NOMO-1 treated with dmso at 0.1 percent for 144 hours (cell line): ENCODE measurements at regions not wholly inside any gene's neighbourhood (a gene's known extent, or its start where the extent isn't known, plus 50 kb on each side); places are given as distances from the start of the nearest gene placed in this dataset.

ENCODE experiments used
- DNase-seq: peaks from one replicate; lab custom pipeline; 2025; ENCODE audit not compliant: unreplicated experiment; lab: John Stamatoyannopoulos, UW

DNA sequence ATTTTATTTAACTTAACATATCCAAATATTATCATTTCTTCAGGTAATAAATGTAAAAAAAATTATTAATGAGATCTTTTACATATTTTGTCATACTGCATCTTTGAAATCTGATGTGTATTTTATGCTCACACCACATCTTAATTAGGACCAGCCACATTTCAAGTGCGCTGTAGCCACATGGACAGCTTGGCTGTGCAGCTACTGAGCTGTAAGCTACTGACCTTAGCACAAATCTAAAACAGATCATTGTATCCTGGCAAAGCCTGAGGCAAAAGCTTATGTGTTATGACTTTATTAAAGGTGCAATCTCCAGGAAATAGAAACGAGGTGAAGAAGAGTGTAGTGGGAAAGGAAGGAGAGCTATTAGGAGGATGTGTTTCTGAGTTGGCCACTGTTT lies 126.7 kb upstream of the UBE2E2 start:
- DNase-seq: no peak

DNA sequence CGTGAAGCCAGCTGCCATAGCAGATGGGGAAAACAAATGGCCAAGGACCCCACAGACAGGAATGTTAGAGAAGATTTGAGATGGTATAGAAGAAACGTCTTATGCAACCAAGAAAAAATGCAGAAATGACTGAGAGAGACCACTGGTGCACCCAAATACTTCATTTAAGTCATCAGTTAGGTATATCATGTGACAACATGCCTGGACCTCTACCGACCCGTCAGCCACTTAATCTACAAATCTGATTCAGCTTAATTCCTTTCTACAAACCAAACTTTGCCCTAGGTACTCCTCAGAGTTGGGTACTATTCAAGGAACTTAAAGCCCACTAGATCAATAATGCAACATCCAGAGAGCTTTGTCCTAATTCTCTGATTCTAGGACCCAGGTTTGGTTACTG lies 126.0 kb upstream of the UBE2E2 start:
- no peak for DNase-seq

DNA sequence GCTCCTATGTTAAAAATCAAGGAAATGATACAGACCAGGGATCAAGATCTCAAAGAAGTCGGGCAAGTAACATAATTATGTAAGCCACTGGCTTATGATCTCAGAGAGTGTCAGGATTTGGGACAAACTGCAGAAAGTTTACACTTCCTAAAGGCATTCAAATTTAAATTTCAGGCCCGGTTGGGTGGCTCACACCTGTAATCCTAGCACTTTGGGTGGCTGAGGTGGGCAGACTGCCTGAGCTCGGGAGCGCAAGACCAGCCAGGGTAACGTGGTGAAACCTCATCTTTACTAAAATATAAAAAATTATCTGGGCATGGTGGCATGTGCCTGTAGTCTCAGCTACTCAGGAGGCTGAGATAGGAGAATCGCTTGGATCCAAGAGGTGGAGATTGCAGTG lies 124.4 kb upstream of the UBE2E2 start:
- DNase-seq: no peak

DNA sequence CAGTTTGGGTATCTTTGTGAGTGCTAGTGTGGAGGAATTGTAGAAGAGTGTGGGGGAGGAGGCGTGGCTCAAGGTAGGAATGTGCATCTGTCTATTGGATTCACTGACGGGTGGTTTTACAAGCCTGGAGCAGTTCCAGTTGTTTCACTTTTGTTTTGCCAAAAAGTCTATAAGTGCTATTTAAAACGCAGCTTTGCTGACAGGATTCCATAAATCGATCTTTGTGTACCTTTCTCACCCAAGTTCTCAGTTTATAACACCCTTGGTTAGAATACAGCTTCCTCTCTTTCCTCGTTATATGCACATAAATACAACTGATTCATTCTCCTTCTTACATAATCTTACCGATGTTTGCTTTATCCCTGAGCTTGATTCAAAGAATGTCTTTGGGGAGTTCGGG lies 123.2 kb upstream of the UBE2E2 start:
- no peak for DNase-seq

DNA sequence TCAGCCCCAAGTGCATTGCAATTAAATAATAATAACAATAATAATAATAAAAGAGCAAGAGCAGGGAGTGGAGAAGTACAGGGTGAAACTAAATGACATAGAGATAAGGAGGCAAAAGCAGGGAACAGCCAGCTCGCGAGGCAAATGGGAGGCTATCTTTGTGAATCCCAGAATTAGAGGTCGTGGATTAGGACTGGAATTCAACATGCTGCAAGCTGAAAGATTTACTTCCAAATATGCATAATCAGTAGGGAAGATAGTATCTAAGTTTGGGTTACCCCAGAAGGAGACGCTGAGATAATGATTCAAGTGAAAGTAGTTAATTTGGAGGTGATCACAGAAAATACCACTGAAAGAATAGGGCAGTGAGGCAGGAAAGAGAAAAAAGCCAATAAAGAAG lies 119.4 kb upstream of the UBE2E2 start:
- DNase-seq: no peak

DNA sequence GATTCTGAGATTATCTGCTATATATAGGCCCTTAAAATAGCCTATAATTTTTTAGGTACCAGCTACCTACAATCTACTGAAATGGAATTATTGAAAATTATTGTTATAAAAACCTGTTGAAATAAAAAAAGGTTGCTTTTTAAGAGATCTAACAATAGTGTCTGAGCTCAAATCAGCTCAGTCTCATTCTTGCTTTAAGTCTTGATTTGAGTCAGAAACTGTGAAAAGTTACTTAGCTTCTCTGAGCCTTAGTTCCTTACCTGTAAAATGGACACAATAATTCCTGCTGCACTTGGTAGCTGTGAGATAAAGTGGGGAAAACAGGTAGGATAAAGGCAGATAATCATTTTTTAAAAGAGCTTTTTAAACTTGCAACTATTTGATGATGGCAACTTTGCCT lies 118.8 kb upstream of the UBE2E2 start:
- DNase-seq: no peak

DNA sequence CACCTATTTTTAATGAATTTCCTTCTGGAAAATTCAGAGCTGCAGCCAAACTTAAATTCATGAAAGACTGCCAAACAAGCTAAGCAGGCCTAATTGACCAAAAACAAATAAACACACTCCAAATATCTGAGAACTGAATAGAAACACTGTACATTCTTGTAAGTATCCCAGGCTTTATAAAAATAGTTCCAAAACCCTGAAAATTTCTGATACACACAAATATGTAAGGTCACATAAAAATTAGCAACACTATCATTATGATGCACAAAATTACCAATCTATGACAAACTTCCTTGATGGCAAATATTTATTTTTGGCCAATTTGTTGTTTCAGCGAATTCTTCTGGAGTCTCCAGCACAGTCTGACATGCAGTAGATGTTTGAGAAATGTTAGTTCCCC lies 117.9 kb upstream of the UBE2E2 start:
- no peak for DNase-seq

DNA sequence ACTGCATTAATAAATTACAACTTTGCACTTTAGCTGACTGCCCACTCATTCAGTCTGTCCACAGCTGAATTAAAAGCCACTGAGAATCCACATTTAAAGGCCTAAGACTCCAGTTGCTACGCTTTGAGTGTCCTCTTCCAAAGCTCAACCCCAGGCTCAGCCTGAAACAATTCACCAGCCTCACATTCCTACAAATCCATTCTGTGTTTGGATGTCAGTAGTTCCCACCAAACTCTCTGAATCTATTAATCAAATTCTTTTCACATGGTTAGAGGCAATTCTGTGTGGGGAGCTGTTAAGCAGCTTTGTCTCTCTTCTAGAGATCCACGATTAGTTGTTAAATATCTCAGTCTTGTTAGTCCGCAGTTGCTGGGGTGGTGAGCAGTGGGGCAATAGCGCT lies 116.8 kb upstream of the UBE2E2 start:
- no peak for DNase-seq

DNA sequence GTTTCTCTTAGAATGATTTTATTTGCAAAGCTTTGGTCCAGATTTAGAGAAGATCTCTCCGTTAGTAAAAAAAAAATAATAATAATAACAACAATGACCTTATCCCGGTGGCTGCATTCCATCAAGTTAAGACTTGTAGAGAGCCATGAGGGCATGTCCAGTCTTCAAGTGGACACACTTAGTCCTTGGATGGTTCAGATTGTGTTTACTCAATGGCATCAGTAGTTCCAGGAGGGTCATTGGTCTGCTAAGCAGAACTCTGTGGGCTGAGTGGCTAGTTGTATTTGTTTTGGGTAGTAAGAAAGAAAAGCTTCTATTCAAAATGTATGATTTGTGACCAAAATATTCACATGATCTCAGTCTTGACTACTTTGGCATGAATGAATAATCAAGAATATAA lies 116.3 kb upstream of the UBE2E2 start:
- no peak for DNase-seq

DNA sequence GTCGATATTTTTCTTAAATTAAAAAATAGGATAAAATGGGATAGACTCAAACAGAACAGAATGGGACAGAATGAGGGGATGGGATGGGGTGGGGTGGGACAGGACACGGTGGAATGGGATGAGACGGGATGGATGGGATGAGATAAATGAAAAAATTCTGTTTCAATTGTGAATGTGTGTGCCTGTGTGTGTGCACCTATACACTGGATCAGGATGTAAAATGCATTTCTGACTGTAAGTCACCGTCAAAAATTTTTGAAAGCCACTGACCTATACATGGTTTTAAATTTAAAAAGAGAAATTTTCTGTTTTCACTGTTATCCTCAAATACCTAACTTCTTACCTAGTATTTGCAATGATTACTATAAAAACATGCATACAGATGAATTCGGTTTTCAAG lies 108.7 kb upstream of the UBE2E2 start:
- no peak for DNase-seq

DNA sequence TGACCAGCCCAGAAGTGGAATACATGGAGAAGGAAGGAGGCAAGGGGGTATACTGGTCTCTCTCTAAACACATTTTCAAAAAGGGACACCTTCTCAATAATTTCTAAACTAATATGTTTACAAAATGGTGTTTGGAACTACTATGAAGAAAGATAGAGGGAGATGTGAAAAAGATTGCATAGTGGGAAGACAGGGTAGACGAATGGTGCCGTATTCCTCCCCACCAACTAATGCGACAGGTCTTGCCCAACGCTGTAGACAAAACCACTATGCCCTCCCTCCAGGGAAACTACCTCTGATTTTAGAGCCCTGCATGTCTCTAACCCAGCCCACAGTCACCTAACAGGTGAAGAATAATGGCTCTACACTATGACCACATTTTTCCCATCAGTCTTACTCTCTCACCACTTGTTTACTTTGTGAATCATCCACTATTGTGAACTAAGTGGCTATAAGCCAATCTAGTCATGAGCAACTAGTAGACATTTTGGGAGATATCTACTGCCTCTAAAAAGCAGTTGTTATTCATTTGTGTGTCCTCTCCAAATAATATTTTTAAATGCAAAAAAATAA lies 108.2 kb upstream of the UBE2E2 start:
- DNase-seq: no peak

DNA sequence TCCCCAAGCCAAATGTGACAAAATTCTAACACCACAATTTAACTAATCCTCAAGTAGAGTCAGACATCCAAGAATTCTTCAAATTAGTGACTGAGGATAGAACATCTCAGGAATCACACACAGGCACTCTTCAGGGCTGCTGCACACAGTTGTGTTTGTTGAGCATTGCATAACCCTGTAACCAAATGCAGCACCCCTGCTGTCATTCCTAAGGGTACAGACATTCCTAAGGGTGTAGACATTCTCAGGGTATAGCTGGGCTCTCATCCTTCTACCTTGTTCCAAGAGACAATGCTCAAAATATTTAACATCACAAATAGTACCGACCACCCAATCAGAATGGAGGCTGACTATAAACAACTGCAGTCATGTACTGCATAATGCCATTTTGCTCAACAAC lies 107.1 kb upstream of the UBE2E2 start:
- DNase-seq: no peak

DNA sequence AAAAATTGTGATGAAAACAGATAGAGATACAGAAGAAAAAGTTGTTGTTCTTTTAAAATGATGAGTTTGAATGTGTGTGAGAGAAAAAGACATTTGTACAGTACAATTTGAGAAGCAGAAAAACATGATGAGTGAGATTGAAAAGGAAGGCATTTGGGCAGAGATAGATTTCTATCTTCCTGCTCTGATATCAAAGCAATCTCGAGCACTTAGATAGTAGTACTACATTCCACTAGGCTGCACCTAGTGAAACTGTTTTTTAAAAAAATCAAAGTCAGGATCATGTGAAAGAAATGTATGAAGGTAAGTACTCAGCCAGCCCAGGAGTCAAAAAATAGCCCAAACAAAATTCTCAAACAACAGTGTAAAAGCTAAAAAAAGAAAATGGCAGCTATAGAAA lies 104.1 kb upstream of the UBE2E2 start:
- no peak for DNase-seq

DNA sequence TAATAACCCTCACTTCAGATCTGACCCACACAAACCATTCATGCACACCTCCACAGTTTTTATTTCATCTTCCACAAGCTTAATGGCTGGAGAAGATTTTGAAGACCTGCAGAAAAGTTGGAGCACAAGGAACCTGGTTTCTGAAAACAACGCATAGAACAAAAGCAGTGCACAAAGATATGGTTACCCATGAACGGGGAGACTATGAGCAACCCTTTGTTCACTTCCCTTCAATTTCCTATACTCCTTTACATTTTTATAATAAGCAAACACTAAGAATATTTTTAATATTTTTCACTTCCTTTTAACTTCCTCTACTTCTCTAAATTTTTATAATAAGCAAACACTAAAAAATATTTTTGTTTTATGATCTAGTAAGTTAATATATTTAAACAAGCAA lies 103.5 kb upstream of the UBE2E2 start:
- DNase-seq: no peak

DNA sequence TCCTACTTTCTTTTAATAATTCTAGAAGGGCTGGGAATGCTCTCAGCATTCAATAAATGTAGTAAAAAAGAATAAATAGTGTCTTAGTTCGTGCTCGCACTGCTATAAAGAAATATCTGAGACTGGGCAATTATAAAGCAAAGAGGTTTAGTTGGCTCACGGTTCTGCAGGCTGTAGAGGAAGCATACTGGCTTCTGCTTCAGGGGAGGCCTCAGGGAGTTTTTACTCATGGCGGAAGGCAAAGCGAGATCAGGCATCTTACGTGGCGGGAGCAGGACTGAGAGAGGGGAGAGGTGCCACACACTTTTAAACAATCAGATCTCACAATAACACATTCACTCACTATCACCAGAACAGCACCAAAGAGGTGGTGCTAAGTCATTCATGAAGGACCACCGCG lies 103.0 kb upstream of the UBE2E2 start:
- DNase-seq: no peak

DNA sequence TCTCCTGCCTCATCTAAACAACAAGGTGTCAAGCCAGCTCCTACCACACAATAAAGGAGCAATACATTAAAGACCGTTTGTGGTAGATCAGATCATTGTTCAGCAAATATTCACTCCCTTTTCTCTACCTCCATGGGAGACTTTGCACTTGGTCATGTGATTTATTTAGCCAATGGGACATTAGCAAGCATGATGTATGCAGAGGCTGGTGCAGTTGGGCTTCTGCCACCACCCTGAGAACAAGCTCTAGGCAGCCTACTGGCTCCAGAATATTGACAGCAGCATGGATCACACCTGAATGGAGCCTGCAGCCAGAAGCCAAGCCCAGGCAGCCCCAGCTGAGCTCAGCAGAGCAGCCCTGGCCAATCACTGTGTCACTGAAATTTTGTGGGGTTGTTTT lies 99.4 kb upstream of the UBE2E2 start:
- DNase-seq: no peak

DNA sequence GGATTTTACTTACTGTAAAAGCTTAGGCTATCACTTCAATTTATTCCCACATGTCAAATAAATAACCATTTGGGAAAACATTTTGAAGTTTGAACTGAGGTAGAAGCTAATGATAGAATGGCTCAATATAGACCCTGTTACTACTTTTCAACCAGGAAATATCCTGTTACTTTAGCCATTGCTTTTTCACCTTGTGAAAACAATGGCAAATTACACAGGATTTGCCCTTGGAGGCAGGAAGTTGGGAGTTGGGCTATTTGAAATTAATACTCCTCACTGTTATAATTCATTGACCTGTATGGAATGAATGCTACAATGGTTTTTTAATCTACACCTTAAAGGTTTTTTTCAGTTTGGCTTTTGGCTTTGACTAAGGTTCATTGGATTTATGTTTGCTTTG lies 98.1 kb upstream of the UBE2E2 start:
- DNase-seq: no peak

DNA sequence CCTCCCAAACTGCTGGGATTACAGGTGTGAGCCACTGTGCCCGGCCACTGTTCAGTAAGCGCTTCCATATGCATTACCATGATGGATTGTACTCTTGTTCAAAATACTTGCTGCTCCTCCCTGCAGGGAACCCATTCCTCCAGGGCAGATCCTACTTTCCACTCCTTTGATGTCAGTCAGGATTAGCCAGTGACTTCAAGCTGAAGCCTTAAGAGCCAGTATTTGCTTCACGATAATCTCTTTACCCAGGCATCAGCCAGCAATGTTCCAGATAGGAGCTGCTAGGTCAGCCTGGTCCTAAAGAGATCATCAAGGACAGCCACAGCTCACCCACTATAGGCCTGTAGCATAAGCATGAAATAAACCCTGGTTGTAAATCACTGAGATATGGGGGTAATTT lies 96.5 kb upstream of the UBE2E2 start:
- DNase-seq: no peak

DNA sequence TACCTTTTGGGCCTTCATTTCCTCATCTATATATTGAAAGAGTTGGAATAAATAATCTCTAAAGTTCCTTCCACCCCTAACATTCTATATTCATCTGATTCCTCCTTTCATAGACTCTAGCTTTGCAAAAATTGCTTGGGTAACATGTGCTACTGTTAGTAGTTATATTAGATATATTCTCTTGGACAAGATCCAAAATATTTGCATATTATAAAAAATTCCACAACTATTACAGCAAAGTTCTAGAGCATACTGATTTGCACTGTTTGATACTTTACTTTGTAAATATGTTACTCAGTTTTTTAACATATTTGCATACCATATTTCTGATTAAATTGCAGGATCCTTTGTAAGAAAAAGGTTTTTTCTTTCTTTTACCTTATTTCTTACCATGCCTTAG lies 95.9 kb upstream of the UBE2E2 start:
- DNase-seq: no peak

DNA sequence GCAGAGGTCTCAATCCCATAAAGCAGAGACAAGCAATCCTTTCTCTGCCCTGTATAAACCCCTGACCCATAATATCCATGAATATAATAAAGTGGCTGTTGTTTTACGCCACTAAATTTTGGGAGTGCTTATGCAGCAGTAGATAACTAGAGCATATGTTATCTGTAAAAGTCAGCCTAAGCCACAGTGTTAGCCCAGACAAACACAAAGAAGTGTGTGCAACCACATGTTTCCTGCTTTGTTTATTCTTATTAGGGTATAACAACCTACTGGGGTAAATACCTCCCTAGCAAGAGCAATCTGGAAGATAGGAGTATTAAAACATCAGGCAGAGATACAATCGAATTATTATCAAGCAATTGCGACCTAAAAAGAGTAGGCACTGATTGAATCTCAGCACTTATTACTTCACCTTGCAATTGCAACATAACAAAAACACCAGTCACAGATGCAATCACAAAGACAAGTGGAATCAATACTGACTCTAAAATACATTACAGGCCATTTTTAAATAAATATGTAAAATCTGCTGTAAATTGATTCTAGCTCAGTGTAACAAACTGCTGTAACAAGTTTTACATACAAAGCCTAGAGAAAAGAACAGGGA lies 94.6 kb upstream of the UBE2E2 start:
- no peak for DNase-seq

DNA sequence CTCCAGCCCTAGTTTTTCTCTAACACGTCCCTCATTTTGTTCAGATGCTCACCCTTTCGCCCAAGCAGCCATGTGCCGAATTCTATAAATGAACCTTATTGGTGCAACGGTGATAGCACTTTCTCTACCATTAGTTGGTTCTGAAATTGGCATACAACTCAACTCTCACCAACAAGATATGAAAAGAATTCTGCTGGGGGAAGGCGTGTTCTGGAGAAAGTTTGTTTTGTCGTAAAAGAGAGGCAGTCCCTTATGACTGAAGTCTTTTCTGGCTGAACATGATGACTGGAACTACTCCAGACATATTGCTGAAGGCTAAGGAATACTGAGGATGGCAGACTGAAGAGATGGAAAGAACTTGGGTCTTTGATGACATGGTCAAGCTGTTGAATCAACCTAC lies 91.8 kb upstream of the UBE2E2 start:
- no peak for DNase-seq

DNA sequence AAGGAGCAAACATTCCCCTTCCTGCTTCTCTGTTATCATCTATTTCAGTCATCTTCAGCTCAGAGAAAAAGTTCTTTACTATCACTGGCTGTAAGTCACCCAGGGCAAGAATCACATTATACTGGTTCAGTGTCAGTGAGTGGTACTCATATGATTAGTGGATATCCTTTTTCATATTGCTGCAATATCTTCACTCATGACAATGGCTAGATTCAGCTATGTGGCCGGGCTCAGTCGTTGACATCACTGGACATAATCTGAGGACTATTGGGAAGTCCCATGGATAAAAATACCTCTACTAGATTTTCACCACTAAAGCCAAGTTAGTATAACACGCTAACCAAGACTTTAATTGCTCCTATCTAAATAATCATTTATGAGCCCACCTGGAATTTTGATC lies 91.3 kb upstream of the UBE2E2 start:
- DNase-seq: no peak

DNA sequence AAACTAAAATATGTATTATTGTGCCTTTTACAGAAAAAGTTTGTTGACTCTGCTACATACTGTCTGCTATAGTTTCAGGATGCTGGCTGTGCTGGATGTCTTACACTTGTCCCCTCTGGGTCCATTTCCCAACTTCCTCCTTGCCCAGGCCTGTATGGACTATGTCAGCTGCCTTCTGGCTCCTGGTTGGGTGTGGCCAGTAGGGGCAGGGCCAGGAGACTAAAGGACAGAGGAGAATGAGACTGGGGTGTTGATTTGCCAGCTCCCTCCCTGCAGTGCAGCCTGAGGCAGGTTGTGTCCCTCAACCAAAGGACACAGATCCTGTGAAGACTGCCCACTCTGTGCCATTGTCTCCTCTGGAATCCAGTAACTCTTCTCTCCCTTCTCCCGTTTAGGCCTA lies 90.6 kb upstream of the UBE2E2 start:
- DNase-seq: no peak
